ENCODE measurements at regions not wholly inside any gene's neighbourhood (a gene's known extent, or its start where the extent isn't known, plus 50 kb on each side); places are given as distances from the start of the nearest gene placed in this dataset.
"Not testable (repeated sequence)": the region's sequence is repeated elsewhere in the genome, so short reads cannot be mapped to it uniquely, and the experiment has no call there.

DNA sequence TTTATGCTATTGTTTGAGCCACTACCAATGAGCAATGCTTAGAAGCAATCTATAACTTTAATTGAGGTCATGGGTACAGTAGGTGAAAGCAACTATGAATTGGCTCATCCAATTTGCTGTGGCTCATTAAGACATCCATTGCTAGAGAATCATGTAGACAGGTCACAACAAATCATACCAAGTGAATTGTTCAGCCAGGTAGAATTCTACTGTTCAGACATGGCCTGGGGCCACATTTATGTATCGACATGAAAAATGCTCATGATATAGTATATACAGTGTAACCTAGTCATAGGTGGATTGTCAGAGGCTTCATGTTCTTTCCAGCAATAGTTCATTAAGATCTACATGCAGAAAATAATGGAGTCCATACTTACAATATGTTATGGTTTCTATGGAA lies 633.7 kb upstream of the EYS start:
- no peak for DNase-seq

DNA sequence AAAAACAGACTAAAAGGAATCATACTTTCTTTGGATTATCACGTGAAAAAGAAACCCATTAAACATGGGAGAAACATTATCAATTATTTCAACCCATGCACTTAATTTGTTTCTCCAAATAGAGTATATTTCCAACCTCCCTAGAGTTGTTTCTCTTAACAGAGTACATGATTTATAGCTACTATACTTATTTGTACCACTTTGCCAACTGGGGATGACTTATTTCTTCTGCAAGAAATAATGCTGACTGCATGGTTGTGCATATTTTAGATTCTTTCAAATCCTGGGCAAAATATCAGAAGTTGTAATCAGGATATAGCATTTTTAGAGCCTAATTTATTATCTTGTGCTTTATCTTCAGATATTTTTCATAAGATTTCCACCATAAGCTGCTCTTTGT lies 629.1 kb upstream of the EYS start:
- DNase-seq: no peak

DNA sequence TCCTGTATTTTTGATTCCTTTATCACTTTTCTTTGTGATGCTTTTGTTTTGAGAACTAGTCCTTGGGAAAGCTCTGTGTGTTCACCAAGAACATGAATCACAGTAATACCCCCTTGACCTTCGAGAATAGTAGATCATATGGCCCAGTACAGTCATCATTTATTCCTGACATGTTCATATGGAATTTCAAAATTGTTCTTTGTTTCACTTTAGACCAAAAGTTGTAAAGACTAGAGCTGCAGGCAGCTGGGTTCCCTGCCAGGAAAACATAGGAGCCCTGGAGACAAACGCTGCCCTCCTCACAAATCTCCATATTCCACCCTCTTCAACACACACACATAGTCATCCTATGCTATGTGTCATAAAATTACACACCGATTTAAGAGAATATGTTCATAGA lies 621.2 kb upstream of the EYS start:
- DNase-seq: no peak

DNA sequence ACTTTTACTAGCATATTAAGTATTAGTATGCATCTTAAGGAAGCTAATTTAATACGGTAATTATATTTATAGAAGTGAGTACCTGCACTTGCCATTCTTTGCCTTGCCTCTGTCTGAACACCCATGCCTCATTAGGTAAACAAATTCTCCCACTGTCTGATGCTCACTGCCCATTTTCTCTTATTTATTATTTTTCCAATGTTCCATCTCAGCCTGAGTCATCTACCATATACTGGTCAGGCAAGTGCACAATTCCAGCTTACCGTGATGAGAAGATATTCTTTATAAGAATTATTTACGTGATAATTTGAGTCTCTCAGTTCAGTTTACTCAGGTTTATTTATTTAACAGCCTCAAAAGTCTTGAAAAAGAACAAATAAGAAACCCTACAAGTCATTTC lies 619.2 kb upstream of the EYS start:
- DNase-seq: no peak

DNA sequence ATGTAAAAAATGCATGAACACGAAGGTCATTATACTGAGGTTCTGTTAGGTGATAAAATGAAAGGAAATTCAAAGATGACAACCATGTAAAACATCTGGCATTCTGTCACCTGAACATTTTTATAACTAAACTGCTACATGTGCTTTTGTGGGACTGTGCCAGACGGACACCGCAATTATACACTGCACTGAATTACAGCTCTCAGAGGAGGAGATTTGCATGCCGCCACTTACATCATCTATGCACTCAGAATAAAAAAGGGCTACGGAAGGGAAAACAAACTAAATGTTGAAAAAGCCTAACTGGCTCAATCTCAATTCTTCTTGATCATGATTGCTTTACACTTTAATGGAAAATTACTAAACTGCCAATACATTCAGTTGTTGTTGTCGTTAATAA lies 614.0 kb upstream of the EYS start:
- no peak for DNase-seq

DNA sequence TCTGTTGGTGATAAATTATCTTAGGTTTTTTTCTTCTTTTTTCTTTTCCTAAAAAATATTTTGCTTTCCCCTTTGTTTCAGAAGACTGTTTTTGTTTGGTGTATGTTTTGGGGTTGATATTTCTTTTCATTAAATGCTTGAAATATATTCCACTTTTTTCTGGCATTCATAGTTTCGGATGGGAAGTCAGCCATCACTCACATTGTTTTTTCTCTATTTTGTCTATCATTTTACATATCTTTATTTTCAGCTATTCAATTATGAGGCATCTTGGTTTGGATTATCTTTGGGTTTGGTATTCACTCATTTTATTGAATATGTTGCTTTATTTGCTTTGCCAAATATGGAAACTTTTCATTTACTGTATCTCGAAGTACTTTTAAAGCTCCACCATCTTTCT lies 600.5 kb upstream of the EYS start:
- no peak for DNase-seq

DNA sequence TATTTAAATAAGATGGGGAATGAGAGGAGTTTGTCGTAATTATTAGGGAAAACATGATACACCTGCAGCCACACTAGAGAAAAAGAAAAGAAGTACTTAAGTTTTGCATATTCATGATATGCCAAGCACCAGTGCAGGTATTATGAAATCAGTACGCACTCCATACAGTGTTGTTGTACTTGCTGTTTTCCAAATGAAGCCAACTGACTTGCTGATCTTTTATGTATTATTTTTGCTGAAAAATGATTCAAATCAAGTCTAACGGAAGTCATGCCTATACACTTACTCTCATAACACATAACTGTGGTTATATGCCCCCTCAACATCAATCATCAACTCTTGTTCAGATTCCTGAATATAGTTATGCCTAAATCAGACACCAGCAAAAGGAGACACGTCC lies 584.9 kb upstream of the EYS start:
- no peak for DNase-seq

DNA sequence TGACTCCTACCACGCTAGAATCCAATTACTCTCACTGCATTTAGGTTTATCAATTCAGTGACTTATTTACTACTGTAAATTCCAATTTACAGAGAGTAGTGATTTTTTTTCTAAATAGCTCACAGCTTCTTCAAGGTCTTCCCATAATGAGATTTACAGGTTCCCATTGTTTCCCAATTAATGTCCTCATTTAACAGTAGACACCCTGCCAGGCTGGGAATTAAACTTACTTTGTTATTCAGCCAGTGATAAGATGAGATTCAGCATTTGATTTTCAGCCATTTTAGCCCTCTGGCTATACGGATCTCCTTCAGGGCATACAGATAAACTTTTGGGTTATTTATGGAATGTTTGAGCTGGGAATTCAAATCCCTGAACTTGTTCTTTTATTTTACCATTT lies 582.9 kb upstream of the EYS start:
- no peak for DNase-seq

DNA sequence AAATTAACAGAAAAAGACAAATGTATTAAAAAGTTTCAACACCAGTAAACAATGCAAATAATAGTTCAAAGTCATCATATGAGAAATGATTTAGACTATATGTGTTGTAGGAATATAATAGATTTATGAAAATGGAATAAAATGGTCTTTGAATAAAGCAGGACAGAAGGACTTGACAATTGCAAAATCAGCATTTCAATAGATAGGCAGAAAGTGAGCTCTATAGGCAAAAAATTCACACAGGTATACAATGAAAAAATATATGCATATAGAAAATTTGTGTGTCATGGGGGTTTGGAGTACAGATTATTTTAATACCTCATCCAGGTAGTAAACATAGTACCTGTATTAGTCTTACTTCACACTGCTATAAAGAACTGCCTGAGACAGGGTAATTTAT lies 571.1 kb upstream of the EYS start:
- DNase-seq: no peak

DNA sequence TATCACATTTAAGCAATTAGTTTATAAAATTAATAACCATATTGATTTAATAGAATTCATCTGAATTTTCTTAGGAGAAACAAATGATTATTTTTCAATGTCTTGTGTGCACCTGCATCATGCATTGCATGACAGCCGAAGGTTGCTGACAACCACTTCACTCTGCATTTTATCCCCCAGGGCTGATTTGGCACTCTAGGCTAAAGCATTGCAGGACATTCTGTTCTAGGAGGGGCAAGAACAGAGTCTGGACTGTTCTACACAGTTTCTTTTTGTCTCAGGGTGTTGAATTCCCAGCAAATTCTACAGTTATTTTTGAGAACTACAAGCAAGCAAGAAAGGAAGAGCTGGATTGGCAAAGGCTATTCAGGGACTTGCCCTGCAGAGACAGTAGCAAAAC lies 570.4 kb upstream of the EYS start:
- DNase-seq: no peak

DNA sequence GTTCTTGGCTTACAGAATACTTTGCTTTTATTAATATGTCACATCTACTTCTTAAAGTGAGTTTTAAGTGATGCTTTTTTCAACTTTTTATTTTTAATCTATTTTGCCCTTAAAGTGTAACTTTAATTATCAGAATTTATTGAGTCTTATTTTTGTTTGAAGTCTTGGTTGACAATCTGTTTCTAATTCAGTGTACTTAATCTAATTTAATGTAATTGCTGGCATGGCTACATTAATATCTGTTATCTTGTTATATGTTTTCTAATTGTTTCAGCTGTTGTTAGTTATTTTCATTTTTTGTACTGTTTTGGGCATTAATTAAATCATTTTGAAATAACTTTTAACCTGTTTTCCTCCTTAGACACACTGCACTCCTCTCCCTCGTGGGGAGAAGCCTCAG lies 558.7 kb upstream of the EYS start:
- no peak for DNase-seq

DNA sequence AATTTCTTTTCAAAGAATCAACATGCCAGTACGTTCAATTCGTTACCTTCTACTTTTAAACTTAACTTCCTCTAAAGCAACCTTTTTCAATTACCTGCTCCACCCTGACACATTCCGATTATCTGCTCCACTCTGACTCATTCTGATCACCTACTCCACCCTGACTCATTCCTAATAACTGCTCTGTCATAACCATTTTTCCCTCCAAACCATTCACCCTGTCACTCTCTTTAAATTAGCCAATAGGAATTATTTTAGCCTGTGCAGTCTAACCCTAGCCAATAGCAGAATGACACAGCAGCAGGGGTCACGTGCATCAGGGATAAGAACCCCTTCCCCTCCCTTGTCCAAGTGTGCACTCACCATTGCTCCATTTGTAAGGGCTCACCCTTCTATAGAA lies 557.4 kb upstream of the EYS start:
- DNase-seq: no peak

DNA sequence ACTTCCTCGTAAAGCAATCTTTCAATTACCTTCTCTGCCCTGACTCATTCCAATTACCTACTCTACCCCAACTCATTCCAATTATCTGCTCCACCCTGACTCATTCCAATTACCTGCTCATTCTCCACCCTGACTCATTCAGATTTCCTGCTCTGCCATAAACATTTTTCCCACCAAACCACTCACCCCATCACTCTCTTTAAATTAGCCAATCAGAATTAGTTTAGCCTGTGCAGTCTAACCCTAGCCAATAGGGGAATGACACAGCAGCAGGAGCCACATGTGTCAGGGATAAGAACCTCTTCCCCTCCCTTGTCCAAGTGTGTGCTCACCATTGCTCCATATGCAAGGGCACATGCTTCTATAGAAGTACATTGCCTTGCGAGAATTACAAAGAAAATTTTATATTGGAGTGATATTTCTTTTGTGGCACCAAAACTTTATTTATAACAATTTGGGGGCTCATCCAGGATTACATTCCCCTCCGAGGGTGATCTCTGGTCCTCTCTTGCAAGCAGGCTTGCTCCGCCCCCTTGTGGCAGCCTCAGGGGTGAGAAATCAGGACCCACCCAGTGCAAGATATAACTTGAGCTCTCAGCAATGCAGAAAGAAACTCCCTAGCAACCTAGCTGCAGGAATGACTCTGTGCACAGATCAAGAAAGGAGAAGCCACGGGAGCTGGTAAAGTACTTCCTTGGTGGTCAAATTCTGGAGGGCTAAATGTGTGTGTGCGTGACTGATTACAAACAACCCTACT lies 551.9 kb upstream of the EYS start:
- DNase-seq: not testable (repeated sequence)

DNA sequence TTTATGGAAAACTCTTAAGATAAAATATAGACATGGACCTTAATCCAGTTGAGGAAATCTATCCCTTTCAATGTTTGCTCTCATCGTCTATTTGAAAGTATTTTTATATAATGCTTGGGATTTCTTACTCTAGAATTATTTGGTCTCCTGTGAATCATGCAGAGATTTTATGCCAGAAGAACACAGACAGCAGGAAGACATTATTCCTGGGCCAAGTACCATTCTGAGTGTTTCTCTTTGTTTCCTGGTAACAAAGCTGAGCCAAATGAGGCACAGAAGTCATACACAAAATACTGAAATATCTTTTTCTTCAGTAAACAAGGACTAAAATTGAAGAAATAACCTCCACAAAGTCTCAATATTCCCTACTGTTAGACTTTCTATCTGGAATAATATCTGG lies 538.2 kb upstream of the EYS start:
- DNase-seq: no peak

DNA sequence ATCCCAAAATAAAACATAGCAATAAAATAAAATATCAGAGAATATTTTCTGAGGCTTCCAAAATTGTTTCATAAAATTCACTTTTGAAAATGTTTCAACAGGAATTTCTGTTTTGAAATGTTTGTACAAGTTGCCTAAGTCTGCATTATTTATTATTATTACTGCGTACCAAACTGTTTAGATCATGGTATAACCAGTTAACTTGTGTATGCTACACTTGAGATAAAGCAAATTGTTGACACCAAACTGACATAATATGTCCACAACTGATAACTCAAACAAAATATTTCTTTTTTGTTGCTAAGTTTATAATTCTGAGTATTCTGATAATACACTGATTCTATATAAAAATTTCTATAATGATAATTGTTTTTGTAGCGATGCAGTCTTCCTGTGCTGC lies 531.8 kb upstream of the EYS start:
- DNase-seq: no peak

DNA sequence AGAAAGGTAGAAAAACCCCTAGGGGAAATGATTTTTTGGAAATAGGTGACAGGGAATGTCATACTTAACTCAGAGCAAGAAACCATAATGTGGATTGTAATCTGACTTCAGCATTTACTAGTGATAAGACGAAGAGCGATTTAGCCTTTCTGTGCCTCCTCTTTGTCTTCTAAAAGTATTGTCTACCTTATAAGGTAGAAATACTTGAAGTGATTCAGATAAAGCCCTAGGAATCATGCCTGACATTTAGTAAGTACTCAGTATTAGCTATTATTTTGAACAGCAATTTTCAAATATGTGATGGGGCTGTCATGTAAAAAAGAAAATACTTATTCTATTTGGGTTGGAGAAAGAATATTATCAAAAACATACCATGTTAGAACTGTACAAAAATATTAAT lies 525.9 kb upstream of the EYS start:
- no peak for DNase-seq

DNA sequence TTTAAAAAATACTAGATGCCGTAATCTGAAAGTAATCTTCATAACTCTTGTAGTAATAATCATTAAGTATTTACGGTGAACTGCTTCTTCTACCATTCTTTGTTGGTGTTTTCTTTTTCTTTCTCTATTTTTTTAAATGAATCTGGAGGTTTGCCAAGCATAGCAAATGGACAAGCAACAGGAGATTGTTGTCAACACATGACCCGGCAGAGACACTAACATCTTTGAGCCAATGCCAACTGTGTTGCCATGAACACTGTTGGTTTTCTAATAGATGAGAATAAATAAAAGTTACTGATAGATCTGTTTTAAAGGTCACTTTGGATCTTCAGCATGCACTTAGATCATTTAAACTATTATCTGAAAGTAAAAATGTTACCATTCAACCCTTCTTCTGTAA lies 523.6 kb upstream of the EYS start:
- no peak for DNase-seq

DNA sequence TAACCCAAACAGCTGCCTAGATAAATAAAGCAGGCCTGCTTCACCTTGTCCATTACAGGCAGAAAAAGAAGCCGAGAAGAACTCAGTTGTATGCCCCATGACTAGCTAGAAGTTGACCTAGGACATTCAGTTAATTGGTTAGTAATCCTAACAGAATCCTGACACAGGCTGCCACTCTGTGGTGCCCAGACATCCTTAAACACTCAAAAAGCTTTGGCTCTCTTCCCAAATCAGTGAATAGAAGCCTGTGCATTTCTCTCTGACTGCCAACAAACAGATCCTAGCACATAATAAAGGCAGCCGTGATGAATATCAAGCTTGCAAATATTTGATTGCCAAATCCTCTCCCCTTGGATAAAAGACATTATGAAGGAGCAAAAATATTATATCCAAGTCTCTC lies 519.1 kb upstream of the EYS start:
- no peak for DNase-seq

DNA sequence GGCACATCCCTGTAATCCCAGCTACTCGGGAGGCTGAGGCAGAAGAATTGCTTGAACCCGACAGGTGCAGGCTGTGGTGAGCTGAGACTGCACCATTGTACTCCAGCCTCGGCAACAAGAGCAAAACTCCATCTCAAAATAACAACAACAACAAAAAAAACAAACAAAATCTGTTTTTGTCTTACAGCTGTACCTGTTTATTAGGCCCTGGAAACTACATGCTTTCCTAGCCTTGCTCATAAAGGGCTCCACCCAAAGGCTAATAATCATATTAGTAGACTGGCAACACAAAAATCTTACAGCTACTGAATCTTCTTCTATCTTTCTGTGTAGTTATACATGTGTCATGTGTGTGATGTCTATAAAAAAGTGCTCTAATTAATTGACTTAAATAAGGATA lies 503.9 kb upstream of the EYS start:
- no peak for DNase-seq

DNA sequence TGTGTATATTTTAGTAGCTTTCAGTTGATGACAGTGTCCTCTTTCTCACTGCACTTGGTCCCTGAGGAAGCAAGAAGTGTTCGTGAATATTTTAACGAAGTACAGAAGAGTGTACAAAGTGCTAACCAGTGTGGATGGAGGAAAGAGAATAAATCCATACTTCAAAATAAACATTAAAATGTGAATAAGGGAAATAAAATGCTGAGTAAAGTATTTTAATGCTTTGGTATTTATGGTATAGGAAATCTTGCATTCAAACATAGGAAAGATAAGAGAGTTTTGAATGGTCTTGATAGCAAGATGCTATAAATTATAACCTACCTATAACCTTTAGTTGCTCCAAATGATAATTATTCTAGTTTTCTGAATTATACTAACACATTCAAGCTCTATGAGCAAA lies 493.4 kb upstream of the EYS start:
- no peak for DNase-seq

DNA sequence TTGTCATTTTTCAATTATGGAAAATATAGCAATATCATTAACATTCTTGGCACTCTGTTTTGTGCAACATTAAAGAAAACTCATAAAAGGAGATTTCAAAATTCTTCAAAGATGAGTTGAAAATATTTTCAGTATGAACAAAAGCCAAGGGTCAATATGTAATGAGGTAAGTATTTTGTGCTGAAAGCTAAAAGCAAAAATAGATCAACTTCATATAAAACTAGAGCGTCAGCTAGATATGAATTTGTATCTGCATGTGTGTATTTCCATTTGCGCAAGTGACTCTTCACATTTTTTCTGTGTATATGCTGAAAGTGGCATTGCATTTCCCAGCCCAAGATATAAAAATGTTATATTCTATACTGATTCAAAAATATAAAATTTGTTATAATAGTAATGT lies 492.1 kb upstream of the EYS start:
- no peak for DNase-seq

DNA sequence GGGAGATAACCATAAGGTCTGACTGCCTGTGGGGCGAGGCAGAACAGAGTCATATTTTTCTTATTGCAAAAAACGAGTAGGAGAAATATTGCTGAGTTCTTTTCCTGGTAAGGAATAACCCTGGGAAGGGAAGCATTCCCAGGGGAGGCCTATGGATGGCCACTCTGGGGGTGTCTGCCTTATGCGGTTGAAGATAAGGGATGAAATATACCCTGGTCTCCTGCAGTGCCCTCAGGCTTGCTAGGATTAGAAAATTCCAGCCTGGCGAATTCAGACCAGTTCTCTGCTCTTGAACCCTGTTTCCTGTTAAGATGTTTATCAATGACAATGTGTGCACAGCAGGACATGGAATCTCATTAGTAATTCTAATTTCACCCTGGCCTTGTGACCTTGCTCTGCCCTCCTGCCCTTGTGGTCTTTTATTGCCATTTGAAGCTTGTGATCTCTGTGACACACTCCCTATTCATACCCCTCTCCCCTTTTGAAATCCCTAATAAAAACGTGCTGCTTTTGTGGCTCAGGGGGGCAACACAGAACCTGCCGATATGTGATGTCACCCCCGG lies 491.1 kb upstream of the EYS start:
- no peak for DNase-seq

DNA sequence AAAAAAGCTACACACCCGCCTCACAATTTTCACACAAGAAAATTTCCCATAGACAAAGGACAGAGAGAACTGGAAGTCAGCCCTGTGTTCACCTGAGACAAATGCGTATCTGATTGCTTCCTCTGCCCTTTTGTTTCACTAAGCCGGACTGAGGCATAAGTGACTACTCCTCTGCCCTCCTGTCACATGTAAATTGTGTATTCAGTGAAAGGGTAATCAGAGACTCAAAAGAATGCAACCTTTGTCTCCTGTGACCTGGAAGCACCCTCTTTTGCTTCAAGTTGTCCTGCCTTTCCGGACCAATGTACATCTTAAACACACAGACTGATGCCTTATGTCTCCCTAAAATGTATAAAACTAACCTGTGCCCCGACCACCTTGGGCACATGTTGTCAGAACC lies 483.8 kb upstream of the EYS start:
- DNase-seq: no peak

DNA sequence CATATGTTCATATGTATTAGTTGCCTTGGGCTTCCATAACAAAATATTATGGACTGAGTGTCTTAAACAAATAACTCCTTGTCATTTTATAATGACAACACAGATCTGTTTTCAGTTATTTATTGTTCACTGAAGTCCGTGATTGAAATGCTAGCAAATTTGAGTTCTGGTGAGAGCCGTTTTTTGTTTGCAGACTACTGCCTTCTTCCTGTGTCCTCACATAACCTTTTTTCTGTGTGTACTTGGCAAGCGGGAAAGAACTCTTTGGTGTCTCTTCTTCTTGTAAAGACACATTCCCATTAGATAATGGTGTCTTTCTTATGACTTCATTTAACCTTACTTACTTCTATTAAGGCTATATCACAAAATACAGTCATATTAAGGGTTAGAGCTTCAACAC lies 482.9 kb upstream of the EYS start:
- no peak for DNase-seq

DNA sequence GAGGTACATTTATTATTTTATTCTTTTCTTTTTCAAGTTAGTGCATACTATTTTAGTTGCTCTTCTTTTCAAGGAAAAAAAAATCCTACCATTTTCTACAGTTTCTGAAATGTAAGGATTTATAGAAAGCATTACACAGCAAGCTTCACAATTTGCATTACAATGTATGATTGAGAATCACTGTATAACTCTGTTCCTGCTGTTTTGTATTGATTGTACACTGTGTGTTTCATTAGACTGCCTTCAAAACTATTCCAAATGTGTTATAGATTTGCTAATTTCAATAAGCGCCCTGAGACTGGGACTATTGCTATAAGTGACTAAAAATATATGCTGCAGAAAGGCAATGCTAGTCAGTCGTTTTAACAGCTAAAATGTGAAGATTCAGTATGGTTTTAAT lies 479.7 kb upstream of the EYS start:
- DNase-seq: no peak

DNA sequence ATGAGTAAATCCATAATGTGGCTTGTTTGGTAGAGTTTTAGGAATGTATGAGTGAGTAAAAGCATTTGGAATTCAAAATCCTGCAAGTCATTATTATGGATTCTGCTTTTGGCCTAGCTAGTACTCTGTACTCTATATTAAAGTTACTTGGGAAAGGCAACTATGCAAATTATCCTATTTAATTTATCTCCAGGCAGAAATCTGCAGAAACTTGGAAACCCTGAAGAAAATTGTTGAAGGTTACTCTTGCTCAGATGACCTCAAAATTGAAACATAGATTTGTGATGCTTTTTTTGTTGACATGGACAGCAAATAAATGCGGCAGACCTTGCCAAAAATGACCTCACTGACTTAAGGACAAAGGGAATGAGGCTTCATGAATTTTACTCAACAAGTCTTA lies 477.1 kb upstream of the EYS start:
- no peak for DNase-seq

Data from activated effector memory CD4-positive, alpha-beta T cell treated with anti-CD3 and anti-CD28 coated beads, Interleukin-2, amount 50 U/mL, for 16 hours (primary cell).